ENCODE measurements at regions not wholly inside any gene's neighbourhood (a gene's known extent, or its start where the extent isn't known, plus 50 kb on each side); places are given as distances from the start of the nearest gene placed in this dataset.

- Mint-ChIP-seq H3K9me3 (ENCODE audit: unreplicated experiment) (no peaks in the 10 kb centered on the region), H3K36me3 (ENCODE audit: insufficient read depth, unreplicated experiment) (no peaks in the 10 kb centered on the region), H3K27ac (ENCODE audit: unreplicated experiment) (no peak overlapping the region), H3K27me3 (ENCODE audit: insufficient read depth, unreplicated experiment) (peaks cover 4% of the 10 kb centered on the region), H3K4me3 (ENCODE audit: unreplicated experiment) (no peak overlapping the region), H3K4me1 (ENCODE audit: low read depth, unreplicated experiment) (no peaks in the 10 kb centered on the region)
- Histone ChIP-seq H3K4me3 (ENCODE audit: low read depth, low read length) (no peak overlapping the region), H3K9me3 (peaks cover 6% of the 10 kb centered on the region; the same call in 1 of the 2 replicates), H3K27me3 (replicated peaks; ENCODE audit: control insufficient read depth, insufficient read depth, low read length) (no peaks in the 10 kb centered on the region), H3K36me3 (ENCODE audit: control insufficient read depth, insufficient read depth, low read length) (no peaks in the 10 kb centered on the region), H3K4me1 (no peaks in the 10 kb centered on the region)
- CTCF ChIA-PET, result interaction anchor here (0.6 kb wide), 1 partner anchor 103 kb away, joined by 4 read pairs; no protein-coding TSS in a partner anchor
- POLR2A ChIA-PET, result no interaction called here
- BruUV-seq (replicated peaks), result no TSS peak
- TF ChIP-seq CTCF (IDR thresholded peaks at IDR 0.05; ENCODE audit: insufficient read depth in 1 of 2, low read depth in 1 of 2, low read length in 1 of 2, severe bottlenecking in 1 of 2, unreplicated experiment in 1 of 2), result no peak
- no peak for DNase-seq
- intact Hi-C loops (cut with micrococcal nuclease; ENCODE audit: unreplicated experiment), result no loop called here
Measured at GRCh38 chr5:142474431-142475094, 149.7 kb upstream of the SPRY4 start.

- intact Hi-C loops (cut with micrococcal nuclease; ENCODE audit: unreplicated experiment), result no loop called here
- H3K4me1 Mint-ChIP-seq (ENCODE audit: low read depth, unreplicated experiment), result no peaks in the 10 kb centered on the region
- BruUV-seq (replicated peaks), result no TSS peak
- CTCF ChIA-PET, result interaction anchor here (0.6 kb wide), 1 partner anchor 504 kb away, joined by 3 read pairs; the partner anchor contains the start of gene RNF14
- Histone ChIP-seq H3K36me3 (ENCODE audit: control insufficient read depth, insufficient read depth, low read length) (no peaks in the 10 kb centered on the region), H3K4me3 (ENCODE audit: low read depth, low read length) (no peak overlapping the region), H3K4me1 (no peaks in the 10 kb centered on the region), H3K27me3 (replicated peaks; ENCODE audit: control insufficient read depth, insufficient read depth, low read length) (no peaks in the 10 kb centered on the region), H3K9me3 (no peaks in the 10 kb centered on the region)
- POLR2A ChIA-PET, result interaction anchor here (0.6 kb wide), 1 partner anchor 287 kb away, joined by 5 read pairs; no protein-coding TSS in a partner anchor
- no peak for TF ChIP-seq CTCF (IDR thresholded peaks at IDR 0.05; ENCODE audit: insufficient read depth in 1 of 2, low read depth in 1 of 2, low read length in 1 of 2, severe bottlenecking in 1 of 2, unreplicated experiment in 1 of 2)
- no peaks in the 10 kb centered on the region for H3K36me3 Mint-ChIP-seq (ENCODE audit: insufficient read depth, unreplicated experiment)
- H3K27ac Mint-ChIP-seq (ENCODE audit: unreplicated experiment), result no peak overlapping the region
- H3K4me3 Mint-ChIP-seq (ENCODE audit: unreplicated experiment), result no peak overlapping the region
- no peak for DNase-seq
- no peaks in the 10 kb centered on the region for H3K9me3 Mint-ChIP-seq (ENCODE audit: unreplicated experiment)
- peaks cover 4% of the 10 kb centered on the region for H3K27me3 Mint-ChIP-seq (ENCODE audit: insufficient read depth, unreplicated experiment)
Measured at GRCh38 chr5:142473038-142473437, 148.2 kb upstream of the SPRY4 start.

GRCh38 chr5:142472306-142472951 lies 147.6 kb upstream of the SPRY4 start:
- H3K36me3 Mint-ChIP-seq (ENCODE audit: insufficient read depth, unreplicated experiment), result no peaks in the 10 kb centered on the region
- CTCF ChIA-PET, result interaction anchor here (0.6 kb wide), 1 partner anchor 503 kb away, joined by 3 read pairs; the partner anchor contains the start of gene RNF14
- no peaks in the 10 kb centered on the region for H3K9me3 Mint-ChIP-seq (ENCODE audit: unreplicated experiment)
- POLR2A ChIA-PET, result no interaction called here
- no peaks in the 10 kb centered on the region for H3K9me3 ChIP-seq
- no peak overlapping the region for H3K4me3 Mint-ChIP-seq (ENCODE audit: unreplicated experiment)
- peaks cover 4% of the 10 kb centered on the region for H3K27me3 Mint-ChIP-seq (ENCODE audit: insufficient read depth, unreplicated experiment)
- no peak for TF ChIP-seq CTCF (IDR thresholded peaks at IDR 0.05; ENCODE audit: insufficient read depth in 1 of 2, low read depth in 1 of 2, low read length in 1 of 2, severe bottlenecking in 1 of 2, unreplicated experiment in 1 of 2)
- H3K27me3 ChIP-seq (replicated peaks; ENCODE audit: control insufficient read depth, insufficient read depth, low read length), result no peaks in the 10 kb centered on the region
- DNase-seq, result no peak
- no peaks in the 10 kb centered on the region for H3K4me1 Mint-ChIP-seq (ENCODE audit: low read depth, unreplicated experiment)
- intact Hi-C loops (cut with micrococcal nuclease; ENCODE audit: unreplicated experiment), result no loop called here
- no TSS peak for BruUV-seq (replicated peaks)
- H3K4me3 ChIP-seq (ENCODE audit: low read depth, low read length), result no peak overlapping the region
- H3K36me3 ChIP-seq (ENCODE audit: control insufficient read depth, insufficient read depth, low read length), result no peaks in the 10 kb centered on the region
- no peak overlapping the region for H3K27ac Mint-ChIP-seq (ENCODE audit: unreplicated experiment)
- no peaks in the 10 kb centered on the region for H3K4me1 ChIP-seq
